H1 (cell line): ENCODE measurements at regions not wholly inside any gene's neighbourhood (a gene's known extent, or its start where the extent isn't known, plus 50 kb on each side); places are given as distances from the start of the nearest gene placed in this dataset.

Source experiments
- CTCF ChIA-PET: fragments of 300-600 bp; sonication (Branson Sonifier 250); formaldehyde crosslinking; loops from one replicate; lab custom pipeline; 2021; ENCODE audit not compliant: partially characterized antibody; lab: Charles Lee
- POLR2A ChIA-PET: fragments of 300-600 bp; sonication (Branson Sonifier 250); formaldehyde crosslinking; loops from one replicate; lab custom pipeline; 2021; ENCODE audit warnings: inconsistent platforms; ENCODE audit not compliant: partially characterized antibody; lab: Charles Lee
- DNase-seq, 2 experiments: peaks; one replicate each; pipeline versions ENCODE4 v3.0.0 to v3.0.0-alpha.2; 2010 to 2022; ENCODE audit warnings: low spot score in 2 of 2, low read depth in 1 of 2, mixed read lengths in 1 of 2
- FAIRE-seq: peaks from 2 replicates; lab custom pipeline; 2011; peaks lifted over from hg19 to GRCh38; lab: Jason Lieb, UNC
- H2AFZ ChIP-seq: 2 replicates; pipeline ENCODE4 v1.8.1; 2012; ENCODE audit warnings: low read length, inconsistent platforms
- H2AK5ac ChIP-seq: 2 replicates; pipeline ENCODE4 v1.6.1; 2013; ENCODE audit warnings: low read depth, low read length
- H2BK120ac ChIP-seq: replicated peaks from 2 replicates; pipeline ENCODE3; 2013; ENCODE audit warnings: low read depth, low read length, inconsistent platforms
- H2BK12ac ChIP-seq: 2 replicates; pipeline ENCODE4 v1.6.1; 2013; ENCODE audit warnings: low read depth, low read length
- H2BK15ac ChIP-seq: 2 replicates; pipeline ENCODE4 v1.6.1; 2013; ENCODE audit warnings: low read length
- H2BK20ac ChIP-seq: 2 replicates; pipeline ENCODE4 v1.6.1; 2013; ENCODE audit warnings: low read length
- H2BK5ac ChIP-seq: 2 replicates; pipeline ENCODE4 v1.6.1; 2013; ENCODE audit warnings: low read depth, low read length
- H3K14ac ChIP-seq: 2 replicates; pipeline ENCODE4 v1.6.1; 2013; ENCODE audit warnings: inconsistent platforms; ENCODE audit not compliant: insufficient read length
- H3K18ac ChIP-seq: 2 replicates; pipeline ENCODE4 v1.6.1; 2013; ENCODE audit warnings: low read length; ENCODE audit errors: extremely low read depth
- H3K23ac ChIP-seq: 2 replicates; pipeline ENCODE4 v1.6.1; 2013; ENCODE audit warnings: inconsistent platforms; ENCODE audit not compliant: insufficient read length
- H3K23me2 ChIP-seq: 2 replicates; pipeline ENCODE4 v1.6.1; 2013; ENCODE audit warnings: low read depth, low read length
- H3K27ac ChIP-seq: 2 replicates; pipeline ENCODE4 v1.6.1; 2011; ENCODE audit warnings: low read depth, low read length, inconsistent platforms
- H3K27me3 ChIP-seq, 4 experiments: replicated peaks in 1 of 4; 1 replicate in 1 of 4; 2 replicates in 3 of 4; pipeline versions ENCODE4 v1.6.1 to v1.8.1; 2011 to 2013; ENCODE audit warnings: low read length in 3 of 4, mild to moderate bottlenecking in 3 of 4, inconsistent platforms in 2 of 4, mixed read lengths in 2 of 4, moderate library complexity in 1 of 4; ENCODE audit not compliant: control insufficient read depth in 3 of 4, insufficient read depth in 3 of 4; ENCODE audit errors: extremely low read depth in 1 of 4
- H3K36me3 ChIP-seq, 4 experiments: 2 replicates each; pipeline versions ENCODE4 v1.6.1 to v1.8.1; 2011 to 2013; ENCODE audit warnings: mild to moderate bottlenecking in 4 of 4, low read length in 3 of 4, moderate library complexity in 2 of 4, control low read depth in 1 of 4, inconsistent platforms in 1 of 4; ENCODE audit not compliant: insufficient read depth in 4 of 4, control insufficient read depth in 2 of 4
- H3K4ac ChIP-seq: replicated peaks from 2 replicates; pipeline ENCODE3; 2013; ENCODE audit warnings: low read length, low read depth, mixed read lengths, inconsistent platforms; ENCODE audit not compliant: insufficient read length
- H3K4me1 ChIP-seq, 4 experiments: replicated peaks in 1 of 4; 1 replicate in 1 of 4; 2 replicates in 3 of 4; pipeline versions ENCODE4 v1.6.1 to v1.8.1; 2011 to 2013; ENCODE audit warnings: low read length in 3 of 4, inconsistent platforms in 2 of 4, mixed read lengths in 1 of 4; ENCODE audit not compliant: insufficient read depth in 4 of 4, control insufficient read depth in 3 of 4
- H3K4me2 ChIP-seq, 2 experiments: 2 replicates each; pipeline versions ENCODE4 v1.6.1 to v1.8.1; 2011 to 2013; ENCODE audit warnings: low read depth in 2 of 2, low read length in 2 of 2, control low read depth in 1 of 2, inconsistent platforms in 1 of 2, mild to moderate bottlenecking in 1 of 2; ENCODE audit not compliant: insufficient read depth in 1 of 2
- H3K4me3 ChIP-seq, 4 experiments: fragments of 200-600, 300-600 bp in 1 of 4; sonication (generic), shearing (Covaris generic), sonication (Bioruptor Twin) in 1 of 4; 2 replicates each; pipeline versions ENCODE4 v1.5.1 to v1.8.1; 2011 to 2016; ENCODE audit warnings: low read length in 4 of 4, low read depth in 3 of 4, control low read depth in 2 of 4, inconsistent platforms in 2 of 4, mild to moderate bottlenecking in 2 of 4, mixed read lengths in 1 of 4, moderate library complexity in 1 of 4; ENCODE audit not compliant: insufficient read depth in 2 of 4; ENCODE audit errors: extremely low read depth in 1 of 4
- H3K56ac ChIP-seq: replicated peaks from 2 replicates; pipeline ENCODE3; 2013; ENCODE audit warnings: low read depth, mild to moderate bottlenecking, mixed read lengths, low read length, inconsistent platforms; ENCODE audit not compliant: insufficient read length
- H3K79me1 ChIP-seq: 2 replicates; pipeline ENCODE4 v1.6.1; 2013; ENCODE audit warnings: low read depth, low read length, control low read depth
- H3K79me2 ChIP-seq, 2 experiments: 2 replicates each; pipeline versions ENCODE4 v1.6.1 to v1.8.1; 2012 to 2013; ENCODE audit warnings: low read length in 2 of 2, mild to moderate bottlenecking in 2 of 2, inconsistent platforms in 1 of 2; ENCODE audit not compliant: insufficient read depth in 2 of 2, control insufficient read depth in 1 of 2
- H3K9ac ChIP-seq, 4 experiments: replicated peaks in 1 of 4; 1 replicate in 1 of 4; 2 replicates in 3 of 4; pipeline versions ENCODE4 v1.6.1 to v1.8.1; 2011 to 2013; ENCODE audit warnings: low read depth in 3 of 4, low read length in 3 of 4, control low read depth in 2 of 4, mild to moderate bottlenecking in 2 of 4, moderate library complexity in 2 of 4, inconsistent platforms in 1 of 4; ENCODE audit errors: extremely low read depth in 1 of 4
- H3K9me3 ChIP-seq, 2 experiments: 2 replicates each; pipeline versions ENCODE4 v1.6.1 to v1.8.1; 2012 to 2013; ENCODE audit warnings: mild to moderate bottlenecking in 2 of 2, moderate library complexity in 2 of 2, control low read depth in 1 of 2, inconsistent platforms in 1 of 2, low read depth in 1 of 2, low read length in 1 of 2, mixed read lengths in 1 of 2; ENCODE audit not compliant: insufficient read depth in 2 of 2
- H4K20me1 ChIP-seq, 2 experiments: replicated peaks in 1 of 2; 2 replicates each; pipeline versions ENCODE3 to v1.8.1; 2011 to 2013; ENCODE audit warnings: inconsistent platforms in 2 of 2, low read length in 2 of 2, mild to moderate bottlenecking in 1 of 2; ENCODE audit not compliant: insufficient read depth in 2 of 2, control insufficient read depth in 1 of 2
- H4K5ac ChIP-seq: 2 replicates; pipeline ENCODE4 v1.6.1; 2013; ENCODE audit warnings: low read length, low read depth, mixed read lengths, inconsistent platforms; ENCODE audit not compliant: insufficient read length
- H4K8ac ChIP-seq: 2 replicates; pipeline ENCODE4 v1.8.0; 2013; ENCODE audit warnings: mild to moderate bottlenecking, moderate library complexity, low read length, inconsistent platforms; ENCODE audit not compliant: insufficient read depth; ENCODE audit errors: extremely low read depth
- H4K91ac ChIP-seq: replicated peaks from 2 replicates; pipeline ENCODE3; 2013; ENCODE audit warnings: low read length, mixed read lengths, inconsistent platforms; ENCODE audit not compliant: insufficient read length
- ASH2L ChIP-seq: fragments of 200-600, 300-600 bp; sonication (generic); IDR thresholded peaks from one replicate; pipeline ENCODE4 v1.7.1; 2017; ENCODE audit warnings: low read length
- CBX5 ChIP-seq: fragments of 300-800, 300-1000 bp; sonication (generic); IDR thresholded peaks from 2 replicates; pipeline ENCODE4 v1.7.1; 2016; ENCODE audit warnings: antibody characterized with exemption, low read length, low read depth
- CBX8 ChIP-seq: fragments of 300-800, 300-1000 bp; sonication (generic); IDR thresholded peaks from 2 replicates; pipeline ENCODE4 v1.7.1; 2016; ENCODE audit warnings: low read depth, low read length, borderline replicate concordance
- CHD2 ChIP-seq: IDR thresholded peaks from 2 replicates; pipeline ENCODE4 v1.6.1; 2012; ENCODE audit warnings: low read length, improper control_type of control experiment
- GTF2F1 ChIP-seq: IDR thresholded peaks from 2 replicates; pipeline ENCODE4 v1.6.1; 2012; ENCODE audit warnings: low read depth, low read length, improper control_type of control experiment, borderline replicate concordance
- HDAC6 ChIP-seq: IDR thresholded peaks from one replicate; pipeline ENCODE4 v1.7.1; 2012; ENCODE audit warnings: low read depth, mild to moderate bottlenecking, inconsistent platforms, low read length, moderate library complexity
- POLR2AphosphoS5 ChIP-seq: IDR thresholded peaks from 2 replicates; pipeline ENCODE4 v1.6.1; 2011; ENCODE audit warnings: low read depth, low read length
- SP4 ChIP-seq: IDR thresholded peaks from 2 replicates; pipeline ENCODE4 v1.6.1; 2012; ENCODE audit warnings: low read length, inconsistent platforms
- TAF1 ChIP-seq: IDR thresholded peaks from 2 replicates; pipeline ENCODE4 v1.6.1; 2011; ENCODE audit warnings: mild to moderate bottlenecking, low read depth, low read length
- TAF7 ChIP-seq: optimal IDR thresholded peaks from 2 replicates; pipeline ENCODE3; 2011; ENCODE audit warnings: low read depth, mild to moderate bottlenecking, inconsistent platforms, low read length, moderate library complexity, borderline replicate concordance
- ZNF274 ChIP-seq: IDR thresholded peaks from 2 replicates; pipeline ENCODE4 v1.7.0; 2012; ENCODE audit warnings: low read length, borderline replicate concordance; ENCODE audit errors: extremely low read depth

DNA sequence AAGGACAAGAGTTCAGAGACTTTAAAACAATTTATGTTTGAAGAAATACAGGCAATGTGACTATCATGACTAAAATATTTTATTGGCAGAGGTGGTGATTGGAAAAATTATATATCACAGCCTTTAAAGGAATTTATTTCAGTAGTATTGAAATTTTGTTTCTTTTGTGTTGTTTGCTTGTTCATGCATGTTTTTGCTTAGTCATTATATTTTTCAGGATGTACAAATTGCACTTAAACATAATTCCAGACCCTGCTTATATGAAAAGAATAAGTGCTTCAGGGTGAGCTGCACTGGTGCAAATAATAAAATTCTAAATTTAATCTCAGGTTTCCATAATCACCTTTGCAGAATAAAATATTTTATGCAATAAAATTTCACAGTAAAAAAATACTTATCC, 283.3 kb downstream of the PPP1R3A start:
- Histone ChIP-seq H2AFZ (no peak overlapping the region), H3K36me3 (no peaks in the 10 kb centered on the region), H3K27me3 (no peaks in the 10 kb centered on the region), H2AK5ac (no peak overlapping the region), H2BK15ac (no peak overlapping the region), H3K9ac (no peak overlapping the region), H3K14ac (no peak overlapping the region), H2BK20ac (no peak overlapping the region), H3K79me2 (no peaks in the 10 kb centered on the region), H3K4ac (no peak overlapping the region), H2BK5ac (no peak overlapping the region), H4K20me1 (no peaks in the 10 kb centered on the region), H3K27ac (no peak overlapping the region), H2BK12ac (no peak overlapping the region), H2BK120ac (no peak overlapping the region), H4K8ac (no peak overlapping the region), H3K9me3 (peaks cover 8 to 10% of the 10 kb centered on the region in 2 experiments; a peak in 2 of 4 replicates), H3K56ac (no peak overlapping the region), H3K4me3 (no peak overlapping the region), H3K4me2 (no peak overlapping the region), H3K4me1 (no peaks in the 10 kb centered on the region), H4K5ac (no peak overlapping the region), H3K18ac (no peak overlapping the region), H3K23me2 (no peaks in the 10 kb centered on the region), H3K79me1 (no peaks in the 10 kb centered on the region), H3K23ac (no peak overlapping the region), H4K91ac (no peak overlapping the region)
- no peak for DNase-seq
- no peak for FAIRE-seq
- ChIA-PET POLR2A (no interaction called here), CTCF (no interaction called here)
- no peak for TF ChIP-seq ZNF274
- no peak for TF ChIP-seq CHD2
- no peak for TF ChIP-seq SP4
- no peak for TF ChIP-seq GTF2F1
- no peak for TF ChIP-seq CBX8
- no peak for TF ChIP-seq TAF7
- no peak for TF ChIP-seq TAF1
- no peak for TF ChIP-seq POLR2AphosphoS5
- no peak for TF ChIP-seq ASH2L
- TF ChIP-seq CBX5 = no peak
- no peak for TF ChIP-seq HDAC6
